Astrocyte (in vitro differentiated cells and primary cell): ENCODE measurements at regions not wholly inside any gene's neighbourhood (a gene's known extent, or its start where the extent isn't known, plus 50 kb on each side); places are given as distances from the start of the nearest gene placed in this dataset.

Source experiments
- DNase-seq: peaks from one replicate; pipeline ENCODE4 v3.0.0-alpha.2; 2010; ENCODE audit warnings: low read depth
- FAIRE-seq: peaks from 2 replicates; lab custom pipeline; 2011; peaks lifted over from hg19 to GRCh38; lab: Jason Lieb, UNC
- H2AFZ ChIP-seq: 2 replicates; pipeline ENCODE4 v1.6.0; 2012; ENCODE audit warnings: low read depth, low read length, inconsistent platforms
- H3K27ac ChIP-seq: 2 replicates; pipeline ENCODE4 v1.5.1; 2011; ENCODE audit warnings: low read depth, low read length, inconsistent platforms
- H3K27me3 ChIP-seq: 2 replicates; pipeline ENCODE4 v1.6.0; 2011; ENCODE audit warnings: low read length, inconsistent platforms; ENCODE audit not compliant: insufficient read depth
- H3K36me3 ChIP-seq: 2 replicates; pipeline ENCODE4 v1.5.1; 2011; ENCODE audit warnings: low read length, inconsistent platforms; ENCODE audit not compliant: insufficient read depth
- H3K4me1 ChIP-seq: 2 replicates; pipeline ENCODE4 v1.5.1; 2011; ENCODE audit warnings: low read length, inconsistent platforms; ENCODE audit not compliant: insufficient read depth
- H3K4me2 ChIP-seq: 2 replicates; pipeline ENCODE4 v1.6.0; 2012; ENCODE audit warnings: low read length, inconsistent platforms
- H3K4me3 ChIP-seq: 2 replicates; pipeline ENCODE4 v1.5.1; 2011; ENCODE audit warnings: low read depth, mild to moderate bottlenecking, low read length, inconsistent platforms; ENCODE audit not compliant: insufficient read depth
- H3K79me2 ChIP-seq: 2 replicates; pipeline ENCODE4 v1.6.0; 2012; ENCODE audit warnings: mild to moderate bottlenecking, low read length, inconsistent platforms; ENCODE audit not compliant: insufficient read depth
- H3K9ac ChIP-seq: 2 replicates; pipeline ENCODE4 v1.6.0; 2012; ENCODE audit warnings: mild to moderate bottlenecking, low read length, inconsistent platforms
- H3K9me3 ChIP-seq: 2 replicates; pipeline ENCODE4 v1.5.1; 2012; ENCODE audit warnings: low read depth, mild to moderate bottlenecking, low read length, inconsistent platforms; ENCODE audit not compliant: insufficient read depth
- H4K20me1 ChIP-seq: 2 replicates; pipeline ENCODE4 v1.6.0; 2012; ENCODE audit warnings: low read length, inconsistent platforms; ENCODE audit not compliant: insufficient read depth
- H3K27ac Mint-ChIP-seq: one replicate; pipeline ENCODE4 v1.8.0; 2021; ENCODE audit warnings: mild to moderate bottlenecking, mixed read lengths; ENCODE audit not compliant: unreplicated experiment
- H3K27me3 Mint-ChIP-seq: one replicate; pipeline ENCODE4 v1.8.0; 2021; ENCODE audit warnings: low read depth, mixed read lengths; ENCODE audit not compliant: unreplicated experiment
- H3K36me3 Mint-ChIP-seq: one replicate; pipeline ENCODE4 v1.8.0; 2021; ENCODE audit warnings: low read depth, mixed read lengths; ENCODE audit not compliant: unreplicated experiment
- H3K4me1 Mint-ChIP-seq: one replicate; pipeline ENCODE4 v1.8.0; 2021; ENCODE audit warnings: low read depth, mixed read lengths; ENCODE audit not compliant: unreplicated experiment
- H3K4me3 Mint-ChIP-seq: one replicate; pipeline ENCODE4 v1.8.0; 2021; ENCODE audit warnings: mild to moderate bottlenecking, moderate library complexity, mixed read lengths; ENCODE audit not compliant: unreplicated experiment
- H3K9me3 Mint-ChIP-seq: one replicate; pipeline ENCODE4 v1.8.0; 2021; ENCODE audit warnings: mild to moderate bottlenecking, mixed read lengths; ENCODE audit not compliant: unreplicated experiment
- CTCF ChIP-seq: IDR thresholded peaks from 2 replicates; pipeline ENCODE4 v1.5.1; 2011; ENCODE audit warnings: low read depth, mild to moderate bottlenecking, inconsistent platforms, low read length, moderate library complexity; ENCODE audit not compliant: insufficient read depth
- EZH2 ChIP-seq: IDR thresholded peaks from 2 replicates; pipeline ENCODE4 v1.6.1; 2012; ENCODE audit warnings: mild to moderate bottlenecking, low read length, inconsistent platforms; ENCODE audit not compliant: insufficient read depth

GRCh38 chr21:35507181-35507759 is 458.2 kb upstream of the RUNX1 start:
- Histone ChIP-seq H3K27ac (no peak overlapping the region), H3K4me3 (no peak overlapping the region), H3K9me3 (no peaks in the 10 kb centered on the region), H2AFZ (no peak overlapping the region), H3K4me1 (peaks cover 12% of the 10 kb centered on the region), H3K27me3 (no peaks in the 10 kb centered on the region), H3K79me2 (no peaks in the 10 kb centered on the region), H3K4me2 (no peak overlapping the region), H4K20me1 (no peaks in the 10 kb centered on the region), H3K36me3 (no peaks in the 10 kb centered on the region), H3K9ac (no peak overlapping the region)
- no peak for DNase-seq
- Mint-ChIP-seq H3K4me3 (no peak overlapping the region), H3K27me3 (no peaks in the 10 kb centered on the region), H3K36me3 (no peaks in the 10 kb centered on the region), H3K4me1 (peaks cover 57% of the 10 kb centered on the region), H3K27ac (no peak overlapping the region), H3K9me3 (no peaks in the 10 kb centered on the region)
- no peak for FAIRE-seq
- no peak for TF ChIP-seq EZH2
- no peak for TF ChIP-seq CTCF

GRCh38 chr21:35506771-35507170 is 457.7 kb upstream of the RUNX1 start:
- FAIRE-seq = no peak
- H3K4me3 ChIP-seq = no peak overlapping the region
- no peak overlapping the region for H3K4me3 Mint-ChIP-seq

More at GRCh38 chr21:35506771-35507170, 457.7 kb upstream of the RUNX1 start:
- Histone ChIP-seq H3K27ac (no peak overlapping the region), H2AFZ (no peak overlapping the region), H3K36me3 (no peaks in the 10 kb centered on the region), H3K9ac (no peak overlapping the region), H3K4me2 (no peak overlapping the region), H3K79me2 (no peaks in the 10 kb centered on the region), H3K4me1 (peaks cover 10% of the 10 kb centered on the region), H3K9me3 (no peaks in the 10 kb centered on the region), H3K27me3 (no peaks in the 10 kb centered on the region), H4K20me1 (no peaks in the 10 kb centered on the region)
- TF ChIP-seq EZH2 = no peak
- TF ChIP-seq CTCF = no peak
- Mint-ChIP-seq H3K9me3 (no peaks in the 10 kb centered on the region), H3K27me3 (no peaks in the 10 kb centered on the region), H3K4me1 (peaks cover 52% of the 10 kb centered on the region), H3K36me3 (no peaks in the 10 kb centered on the region), H3K27ac (no peak overlapping the region)
- DNase-seq = no peak
